ENCODE measurements at regions not wholly inside any gene's neighbourhood (a gene's known extent, or its start where the extent isn't known, plus 50 kb on each side); places are given as distances from the start of the nearest gene placed in this dataset.
"Not testable (repeated sequence)": the region's sequence is repeated elsewhere in the genome, so short reads cannot be mapped to it uniquely, and the experiment has no call there.

- Histone ChIP-seq H4K91ac (ENCODE audit: low read depth, low read length) (no peak overlapping the region), H4K12ac (ENCODE audit: low read depth, low read length) (no peak overlapping the region), H3K14ac (ENCODE audit: low read length) (no peak overlapping the region), H3K4me3 (ENCODE audit: low read depth, low read length) (no peak overlapping the region), H3K27me3 (ENCODE audit: insufficient read depth, low read length) (no peaks in the 10 kb centered on the region), H3K36me3 (ENCODE audit: control insufficient read depth in 1 of 2, insufficient read depth in 2 of 2, low read length in 2 of 2) (no peaks in the 10 kb centered on the region), H3K23ac (ENCODE audit: low read length) (no peak overlapping the region), H3K4me1 (ENCODE audit: control insufficient read depth in 1 of 2, insufficient read depth in 2 of 2, low read length in 2 of 2) (no peaks in the 10 kb centered on the region), H3K27ac (ENCODE audit: low read depth, low read length) (no peak overlapping the region), H3K9me3 (ENCODE audit: insufficient read depth, low read depth, low read length) (no peaks in the 10 kb centered on the region), H3K4ac (ENCODE audit: low read depth, low read length) (no peak overlapping the region), H3K79me1 (ENCODE audit: low read length) (no peaks in the 10 kb centered on the region), H2BK120ac (ENCODE audit: insufficient read depth, low read length, poor library complexity) (no peak overlapping the region), H2AFZ (ENCODE audit: insufficient read depth, low read length, poor library complexity) (no peak overlapping the region), H4K8ac (ENCODE audit: low read depth, low read length) (no peak overlapping the region), H3K79me2 (ENCODE audit: control insufficient read depth, insufficient read depth, low read length, poor library complexity) (no peaks in the 10 kb centered on the region), H3K4me2 (ENCODE audit: low read length) (no peak overlapping the region), H3K18ac (ENCODE audit: low read length) (no peak overlapping the region), H2BK12ac (ENCODE audit: low read length) (no peak overlapping the region), H3K9ac (ENCODE audit: low read length) (no peak overlapping the region), H2BK5ac (ENCODE audit: low read depth, low read length, poor library complexity) (no peak overlapping the region), H2AK5ac (ENCODE audit: low read length) (no peak overlapping the region)
- WGBS (ENCODE audit: extremely low coverage, insufficient coverage, insufficient read length) = no CpG with 5 or more reads among the region's 3 CpGs
- DNase-seq = no peak
These were observed 118.9 kb upstream of the CCDC180 start for GRCh38 chr9:97188545-97188944.

DNA sequence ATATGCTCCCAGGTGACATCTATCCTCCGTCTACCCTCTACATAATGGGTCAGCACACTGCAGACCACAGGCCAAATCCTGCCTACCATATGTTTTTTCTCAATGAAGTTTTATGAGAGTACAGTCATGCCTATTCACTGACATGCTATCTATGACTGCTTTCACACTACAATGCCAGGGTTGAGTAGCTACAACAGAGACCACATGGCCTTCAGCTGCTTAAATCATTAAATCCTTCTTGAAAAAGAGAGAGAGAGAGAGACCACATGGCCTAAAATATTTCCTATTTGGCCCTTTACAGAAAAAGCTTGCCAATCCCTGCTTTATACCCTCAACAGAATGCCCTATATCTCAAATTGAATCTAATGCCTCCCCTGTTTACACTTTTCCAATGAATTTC lies 119.8 kb upstream of the CCDC180 start:
- not testable (repeated sequence) for H3K79me1 ChIP-seq (ENCODE audit: low read length); H3K36me3 ChIP-seq (ENCODE audit: control insufficient read depth in 1 of 2, insufficient read depth in 2 of 2, low read length in 2 of 2); H3K4me1 ChIP-seq (ENCODE audit: control insufficient read depth in 1 of 2, insufficient read depth in 2 of 2, low read length in 2 of 2); H3K9ac ChIP-seq (ENCODE audit: low read length); H2AK5ac ChIP-seq (ENCODE audit: low read length); H2BK5ac ChIP-seq (ENCODE audit: low read depth, low read length, poor library complexity); H3K79me2 ChIP-seq (ENCODE audit: control insufficient read depth, insufficient read depth, low read length, poor library complexity); H3K4me2 ChIP-seq (ENCODE audit: low read length); H2AFZ ChIP-seq (ENCODE audit: insufficient read depth, low read length, poor library complexity); H3K27me3 ChIP-seq (ENCODE audit: insufficient read depth, low read length); H2BK12ac ChIP-seq (ENCODE audit: low read length); H4K91ac ChIP-seq (ENCODE audit: low read depth, low read length); H2BK120ac ChIP-seq (ENCODE audit: insufficient read depth, low read length, poor library complexity); H3K4ac ChIP-seq (ENCODE audit: low read depth, low read length); H4K8ac ChIP-seq (ENCODE audit: low read depth, low read length); H3K23ac ChIP-seq (ENCODE audit: low read length); H3K4me3 ChIP-seq (ENCODE audit: low read depth, low read length); H3K9me3 ChIP-seq (ENCODE audit: insufficient read depth, low read depth, low read length); H3K27ac ChIP-seq (ENCODE audit: low read depth, low read length); DNase-seq; H3K14ac ChIP-seq (ENCODE audit: low read length); H3K18ac ChIP-seq (ENCODE audit: low read length); H4K12ac ChIP-seq (ENCODE audit: low read depth, low read length)
- no CpG with 5 or more reads among the region's 1 CpG for WGBS (ENCODE audit: extremely low coverage, insufficient coverage, insufficient read length)

- Histone ChIP-seq H3K4me3 (ENCODE audit: low read depth, low read length) (no peak overlapping the region), H2BK5ac (ENCODE audit: low read depth, low read length, poor library complexity) (no peak overlapping the region), H4K91ac (ENCODE audit: low read depth, low read length) (no peak overlapping the region), H3K79me2 (ENCODE audit: control insufficient read depth, insufficient read depth, low read length, poor library complexity) (no peaks in the 10 kb centered on the region), H3K14ac (ENCODE audit: low read length) (no peak overlapping the region), H3K27me3 (ENCODE audit: insufficient read depth, low read length) (no peaks in the 10 kb centered on the region), H3K18ac (ENCODE audit: low read length) (no peak overlapping the region), H4K8ac (ENCODE audit: low read depth, low read length) (no peak overlapping the region), H2AK5ac (ENCODE audit: low read length) (no peak overlapping the region), H4K12ac (ENCODE audit: low read depth, low read length) (no peak overlapping the region), H3K79me1 (ENCODE audit: low read length) (no peaks in the 10 kb centered on the region), H3K9me3 (ENCODE audit: insufficient read depth, low read depth, low read length) (no peaks in the 10 kb centered on the region), H3K36me3 (ENCODE audit: control insufficient read depth in 1 of 2, insufficient read depth in 2 of 2, low read length in 2 of 2) (no peaks in the 10 kb centered on the region), H2AFZ (ENCODE audit: insufficient read depth, low read length, poor library complexity) (no peak overlapping the region), H3K4me2 (ENCODE audit: low read length) (no peak overlapping the region), H3K23ac (ENCODE audit: low read length) (no peak overlapping the region), H2BK120ac (ENCODE audit: insufficient read depth, low read length, poor library complexity) (no peak overlapping the region), H2BK12ac (ENCODE audit: low read length) (no peak overlapping the region), H3K9ac (ENCODE audit: low read length) (no peak overlapping the region), H3K4ac (ENCODE audit: low read depth, low read length) (no peak overlapping the region), H3K4me1 (ENCODE audit: control insufficient read depth in 1 of 2, insufficient read depth in 2 of 2, low read length in 2 of 2) (no peaks in the 10 kb centered on the region), H3K27ac (ENCODE audit: low read depth, low read length) (no peak overlapping the region)
- no CpG with 5 or more reads among the region's 1 CpG for WGBS (ENCODE audit: extremely low coverage, insufficient coverage, insufficient read length)
- no peak for DNase-seq
These were observed 121.0 kb upstream of the CCDC180 start for GRCh38 chr9:97186493-97186892.

DNA sequence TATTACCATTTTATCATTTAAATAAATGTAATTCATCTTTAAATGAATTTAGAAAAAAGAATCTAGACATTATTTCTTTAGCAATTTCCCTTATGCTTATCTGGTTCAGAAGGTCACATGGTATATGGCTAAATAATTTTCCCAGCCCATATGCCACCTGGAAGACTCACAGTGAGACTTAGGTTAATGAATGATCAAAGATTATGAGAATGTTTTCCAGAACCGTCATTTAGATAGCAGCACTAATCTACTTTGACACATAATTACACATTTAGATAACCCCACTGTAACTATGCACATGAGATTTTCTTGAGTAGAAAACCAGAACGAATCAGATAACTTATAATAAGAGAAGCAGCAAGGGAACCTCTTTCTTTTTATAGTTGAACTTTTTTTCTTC lies 124.9 kb upstream of the CCDC180 start:
- not testable (repeated sequence) for H2BK120ac ChIP-seq (ENCODE audit: insufficient read depth, low read length, poor library complexity); H3K79me2 ChIP-seq (ENCODE audit: control insufficient read depth, insufficient read depth, low read length, poor library complexity); H3K18ac ChIP-seq (ENCODE audit: low read length); H2BK12ac ChIP-seq (ENCODE audit: low read length); H3K4me1 ChIP-seq (ENCODE audit: control insufficient read depth in 1 of 2, insufficient read depth in 2 of 2, low read length in 2 of 2); H4K91ac ChIP-seq (ENCODE audit: low read depth, low read length); H3K9me3 ChIP-seq (ENCODE audit: insufficient read depth, low read depth, low read length); H3K9ac ChIP-seq (ENCODE audit: low read length); H2AFZ ChIP-seq (ENCODE audit: insufficient read depth, low read length, poor library complexity); DNase-seq; H3K4me3 ChIP-seq (ENCODE audit: low read depth, low read length); H3K23ac ChIP-seq (ENCODE audit: low read length); H3K4me2 ChIP-seq (ENCODE audit: low read length); H3K27me3 ChIP-seq (ENCODE audit: insufficient read depth, low read length); H4K8ac ChIP-seq (ENCODE audit: low read depth, low read length); H3K79me1 ChIP-seq (ENCODE audit: low read length); H2AK5ac ChIP-seq (ENCODE audit: low read length); H3K4ac ChIP-seq (ENCODE audit: low read depth, low read length); H3K36me3 ChIP-seq (ENCODE audit: control insufficient read depth in 1 of 2, insufficient read depth in 2 of 2, low read length in 2 of 2); H3K27ac ChIP-seq (ENCODE audit: low read depth, low read length); H3K14ac ChIP-seq (ENCODE audit: low read length); H4K12ac ChIP-seq (ENCODE audit: low read depth, low read length); H2BK5ac ChIP-seq (ENCODE audit: low read depth, low read length, poor library complexity)
- no CpG with 5 or more reads among the region's 2 CpGs for WGBS (ENCODE audit: extremely low coverage, insufficient coverage, insufficient read length)

DNA sequence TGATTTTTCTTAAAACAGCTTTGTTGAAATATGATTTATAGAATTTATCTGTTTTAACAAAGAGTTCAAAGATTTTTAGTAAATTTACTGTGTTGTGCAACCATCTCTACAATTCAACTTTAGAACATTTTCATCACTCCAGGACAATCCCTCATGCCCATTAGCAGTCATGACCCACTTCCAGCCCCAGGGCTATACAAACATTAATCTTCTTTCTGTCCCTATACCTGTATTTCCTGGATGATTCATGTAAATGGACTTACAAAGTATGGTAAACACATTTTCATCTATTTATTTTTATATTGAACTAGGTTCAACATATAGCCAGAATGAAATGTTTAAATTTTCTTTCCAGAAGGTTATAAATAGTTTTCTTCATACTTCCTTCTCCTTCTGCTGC lies 127.8 kb upstream of the CCDC180 start:
- no peaks in the 10 kb centered on the region for H3K4me1 ChIP-seq (ENCODE audit: control insufficient read depth in 1 of 2, insufficient read depth in 2 of 2, low read length in 2 of 2)
- H2BK12ac ChIP-seq (ENCODE audit: low read length) = no peak overlapping the region
- H3K36me3 ChIP-seq (ENCODE audit: control insufficient read depth in 1 of 2, insufficient read depth in 2 of 2, low read length in 2 of 2) = no peaks in the 10 kb centered on the region
- H3K79me2 ChIP-seq (ENCODE audit: control insufficient read depth, insufficient read depth, low read length, poor library complexity) = no peaks in the 10 kb centered on the region
- no peak overlapping the region for H2BK5ac ChIP-seq (ENCODE audit: low read depth, low read length, poor library complexity)
- no peak overlapping the region for H2BK120ac ChIP-seq (ENCODE audit: insufficient read depth, low read length, poor library complexity)
- H3K27me3 ChIP-seq (ENCODE audit: insufficient read depth, low read length) = no peaks in the 10 kb centered on the region
- no peak overlapping the region for H4K12ac ChIP-seq (ENCODE audit: low read depth, low read length)
- DNase-seq = peak; percentile 2 to 3
- no peak overlapping the region for H2AK5ac ChIP-seq (ENCODE audit: low read length)
- no peak overlapping the region for H2AFZ ChIP-seq (ENCODE audit: insufficient read depth, low read length, poor library complexity)
- no peak overlapping the region for H3K23ac ChIP-seq (ENCODE audit: low read length)
- no peak overlapping the region for H3K14ac ChIP-seq (ENCODE audit: low read length)
- no peak overlapping the region for H3K9ac ChIP-seq (ENCODE audit: low read length)
- no peak overlapping the region for H3K4me3 ChIP-seq (ENCODE audit: low read depth, low read length)
- H3K79me1 ChIP-seq (ENCODE audit: low read length) = no peaks in the 10 kb centered on the region
- H3K4ac ChIP-seq (ENCODE audit: low read depth, low read length) = no peak overlapping the region
- no peak overlapping the region for H3K4me2 ChIP-seq (ENCODE audit: low read length)
- no peak overlapping the region for H3K27ac ChIP-seq (ENCODE audit: low read depth, low read length)
- no peak overlapping the region for H3K18ac ChIP-seq (ENCODE audit: low read length)
- no peak overlapping the region for H4K91ac ChIP-seq (ENCODE audit: low read depth, low read length)
- no peak overlapping the region for H4K8ac ChIP-seq (ENCODE audit: low read depth, low read length)
- H3K9me3 ChIP-seq (ENCODE audit: insufficient read depth, low read depth, low read length) = no peaks in the 10 kb centered on the region

All from trophoblast cell (in vitro differentiated cells and primary cell).